WTC11 (cell line): ENCODE measurements at regions not wholly inside any gene's neighbourhood (a gene's known extent, or its start where the extent isn't known, plus 50 kb on each side); places are given as distances from the start of the nearest gene placed in this dataset.
A peak's percentile ranks its signal among the peaks of the same experiment; 100 is the strongest.

Source experiments
- ATAC-seq: fragments of 200-7000 bp; cut with Tn5 transposase; 2 replicates; pipeline ENCODE4 v1.10.0; 2021; ENCODE audit warnings: mild to moderate bottlenecking, moderate library complexity
- CTCF ChIA-PET: fragments of 300-600 bp; sonication (Branson Sonifier 250); formaldehyde crosslinking; loops from one replicate; lab custom pipeline; 2021; ENCODE audit warnings: antibody characterized with exemption; lab: Charles Lee
- POLR2A ChIA-PET: fragments of 350-600 bp; sonication (Branson Sonifier 250); formaldehyde crosslinking; loops from one replicate; lab custom pipeline; 2021; ENCODE audit warnings: antibody characterized with exemption; lab: Charles Lee
- DNase-seq: peaks from one replicate; pipeline ENCODE4 v3.0.0; 2021; ENCODE audit warnings: low spot score
- H3K27ac Mint-ChIP-seq: 2 replicates; pipeline ENCODE4 v1.8.0; 2021; ENCODE audit warnings: mixed read lengths
- H3K27me3 Mint-ChIP-seq: 2 replicates; pipeline ENCODE4 v1.8.0; 2021; ENCODE audit warnings: low read depth, mild to moderate bottlenecking, moderate library complexity, mixed read lengths
- H3K36me3 Mint-ChIP-seq: 2 replicates; pipeline ENCODE4 v1.8.0; 2021; ENCODE audit warnings: mixed read lengths
- H3K4me1 Mint-ChIP-seq: 2 replicates; pipeline ENCODE4 v1.8.0; 2022; ENCODE audit warnings: mixed read lengths
- H3K4me3 Mint-ChIP-seq: 2 replicates; pipeline ENCODE4 v1.8.0; 2021; ENCODE audit warnings: mild to moderate bottlenecking, moderate library complexity, mixed read lengths
- H3K9me3 Mint-ChIP-seq: 2 replicates; pipeline ENCODE4 v1.8.0; 2021; ENCODE audit warnings: mixed read lengths
- CREM ChIP-seq: sonication (generic); formaldehyde crosslinking; IDR thresholded peaks from 2 replicates; pipeline ENCODE4 v1.8.1; 2022; ENCODE audit warnings: mild to moderate bottlenecking, missing genetic modification reagents, moderate library complexity
- FOXP4 ChIP-seq: sonication (generic); formaldehyde crosslinking; IDR thresholded peaks from 2 replicates; pipeline ENCODE4 v1.8.0; 2022; ENCODE audit warnings: mild to moderate bottlenecking, missing genetic modification reagents
- GRHL2 ChIP-seq: fragments of 250-450 bp; sonication (Bioruptor Pico); IDR thresholded peaks from 2 replicates; pipeline ENCODE4 v1.8.0; 2022; ENCODE audit warnings: mild to moderate bottlenecking, moderate library complexity; ENCODE audit not compliant: insufficient replicate concordance, severe bottlenecking
- GTF2I ChIP-seq: fragments of 250-450 bp; sonication (Bioruptor Pico); conservative IDR thresholded peaks from 2 replicates; pipeline ENCODE4 v1.4.0; 2021; ENCODE audit warnings: mild to moderate bottlenecking
- HMGXB4 ChIP-seq: sonication (generic); formaldehyde crosslinking; IDR thresholded peaks from 2 replicates; pipeline ENCODE4 v1.8.1; 2023; ENCODE audit warnings: mild to moderate bottlenecking, moderate library complexity, missing genetic modification reagents
- IRF2 ChIP-seq: sonication (generic); formaldehyde crosslinking; IDR thresholded peaks from 2 replicates; pipeline ENCODE4 v1.8.0; 2022; ENCODE audit warnings: low read depth, missing genetic modification reagents, borderline replicate concordance
- JAZF1 ChIP-seq: fragments of 250-450 bp; sonication (Bioruptor Pico); IDR thresholded peaks from 2 replicates; pipeline ENCODE4 v1.9.0; 2021; ENCODE audit warnings: moderate library complexity, mild to moderate bottlenecking, inconsistent platforms
- MAX ChIP-seq: sonication (generic); formaldehyde crosslinking; IDR thresholded peaks from 2 replicates; pipeline ENCODE4 v1.8.0; 2022; ENCODE audit warnings: mild to moderate bottlenecking, missing genetic modification reagents
- MYBL2 ChIP-seq: sonication (generic); formaldehyde crosslinking; IDR thresholded peaks from 2 replicates; pipeline ENCODE4 v1.8.1; 2023; ENCODE audit warnings: mild to moderate bottlenecking, moderate library complexity, missing genetic modification reagents
- NFE2L1 ChIP-seq: sonication (generic); formaldehyde crosslinking; IDR thresholded peaks from 2 replicates; pipeline ENCODE4 v1.8.1; 2023; ENCODE audit warnings: missing genetic modification reagents
- NFYB ChIP-seq: sonication (generic); formaldehyde crosslinking; conservative IDR thresholded peaks from 2 replicates; pipeline ENCODE4 v1.8.0; 2022; ENCODE audit warnings: low read depth, missing genetic modification reagents
- NR1H2 ChIP-seq: sonication (generic); formaldehyde crosslinking; IDR thresholded peaks from 2 replicates; pipeline ENCODE4 v1.9.0; 2021; ENCODE audit warnings: mild to moderate bottlenecking, moderate library complexity, missing genetic modification reagents
- NR3C1 ChIP-seq: sonication (generic); formaldehyde crosslinking; conservative IDR thresholded peaks from 2 replicates; pipeline ENCODE4 v1.8.1; 2023; ENCODE audit warnings: low read depth, mild to moderate bottlenecking, missing genetic modification reagents
- RORB ChIP-seq: fragments of 250-450 bp; sonication (Bioruptor Pico); IDR thresholded peaks from 2 replicates; pipeline ENCODE4 v1.9.0; 2021; ENCODE audit warnings: mild to moderate bottlenecking
- TEAD1 ChIP-seq: sonication (generic); formaldehyde crosslinking; IDR thresholded peaks from 2 replicates; pipeline ENCODE4 v1.8.0; 2022; ENCODE audit warnings: mild to moderate bottlenecking, missing genetic modification reagents
- USF2 ChIP-seq: sonication (generic); formaldehyde crosslinking; IDR thresholded peaks from 2 replicates; pipeline ENCODE4 v1.8.1; 2023; ENCODE audit warnings: mild to moderate bottlenecking, missing genetic modification reagents, moderate library complexity
- ZMAT4 ChIP-seq: fragments of 250-450 bp; sonication (Bioruptor Pico); IDR thresholded peaks from 2 replicates; pipeline ENCODE4 v1.9.0; 2021; ENCODE audit warnings: mild to moderate bottlenecking
- ZNF396 ChIP-seq: fragments of 250-450 bp; sonication (Bioruptor Pico); IDR thresholded peaks from 2 replicates; pipeline ENCODE4 v1.8.0; 2021; ENCODE audit warnings: mild to moderate bottlenecking, moderate library complexity, borderline replicate concordance
- ZNF425 ChIP-seq: fragments of 250-450 bp; sonication (Bioruptor Pico); conservative IDR thresholded peaks from 2 replicates; pipeline ENCODE4 v1.9.0; 2021; ENCODE audit warnings: mild to moderate bottlenecking
- ZNF512 ChIP-seq: sonication (generic); formaldehyde crosslinking; IDR thresholded peaks from 2 replicates; pipeline ENCODE4 v1.8.1; 2022; ENCODE audit warnings: missing genetic modification reagents, borderline replicate concordance

GRCh38 chr2:239826376-239826775 lies 198.8 kb downstream of the NDUFA10 start:
- no peaks in the 10 kb centered on the region for H3K9me3 Mint-ChIP-seq
- H3K4me3 Mint-ChIP-seq = no peak overlapping the region
- CTCF ChIA-PET = no interaction called here
- H3K36me3 Mint-ChIP-seq = no peaks in the 10 kb centered on the region
- H3K27ac Mint-ChIP-seq = no peak overlapping the region
- no peak for ATAC-seq
- no peaks in the 10 kb centered on the region; the same call in 1 of the 2 replicates for H3K27me3 Mint-ChIP-seq
- TF ChIP-seq JAZF1 = no peak
- TF ChIP-seq ZMAT4 (CRISPR knock-in tag) = no peak
- no peak for TF ChIP-seq MYBL2 (CRISPR knock-in tag)
- no peak for TF ChIP-seq NFE2L1
- no peak for TF ChIP-seq USF2 (CRISPR knock-in tag)
- no peak for TF ChIP-seq ZNF396 (CRISPR knock-in tag)
- no peak for TF ChIP-seq RORB (CRISPR knock-in tag)
- TF ChIP-seq CREM = no peak
- no peak for TF ChIP-seq GRHL2 (CRISPR knock-in tag)
- TF ChIP-seq MAX (CRISPR knock-in tag) = no peak
- no peak for TF ChIP-seq TEAD1 (CRISPR knock-in tag)
- no peak for TF ChIP-seq GTF2I (CRISPR knock-in tag)
- TF ChIP-seq NR1H2 (CRISPR knock-in tag) = no peak
- TF ChIP-seq ZNF512 = no peak
- no peak for TF ChIP-seq NR3C1 (CRISPR knock-in tag)
- TF ChIP-seq NFYB (CRISPR knock-in tag) = no peak
- TF ChIP-seq HMGXB4 (CRISPR knock-in tag) = no peak
- TF ChIP-seq ZNF425 (CRISPR knock-in tag) = no peak
- TF ChIP-seq IRF2 (CRISPR knock-in tag) = no peak
- TF ChIP-seq FOXP4 (CRISPR knock-in tag) = no peak
- peaks cover 23% of the 10 kb centered on the region for H3K4me1 Mint-ChIP-seq
- POLR2A ChIA-PET = no interaction called here
- DNase-seq = peak; percentile 3
